Endothelial cell of umbilical vein (primary cell): ENCODE measurements at regions not wholly inside any gene's neighbourhood (a gene's known extent, or its start where the extent isn't known, plus 50 kb on each side); places are given as distances from the start of the nearest gene placed in this dataset.

Experiments
- BruUV-seq: library from RNA; stranded (reverse); fragments of 400-500 nt; replicated peaks from 2 replicates; lab custom pipeline; 2021; lab: Mats Ljungman, UMichigan
- CTCF ChIA-PET: fragments of 300-600, 350-600 bp; sonication (Branson Sonifier 250); formaldehyde crosslinking; loops from one replicate; lab custom pipeline; 2021; ENCODE audit warnings: antibody characterized with exemption, inconsistent platforms; lab: Charles Lee
- POLR2A ChIA-PET: fragments of 300-600, 350-600 bp; sonication (Branson Sonifier 250); formaldehyde crosslinking; loops from one replicate; lab custom pipeline; 2021; ENCODE audit warnings: antibody characterized with exemption, inconsistent platforms; lab: Charles Lee
- DNase-seq: peaks from one replicate; pipeline ENCODE4 v3.0.0-alpha.2; 2011; ENCODE audit warnings: low read depth, low spot score
- FAIRE-seq: peaks from 2 replicates; lab custom pipeline; 2011; peaks lifted over from hg19 to GRCh38; lab: Jason Lieb, UNC
- H2AFZ ChIP-seq: 2 replicates; pipeline ENCODE4 v1.6.0; 2012; ENCODE audit warnings: low read depth, low read length, control low read depth, inconsistent platforms
- H3K27ac ChIP-seq: 2 replicates; pipeline ENCODE4 v1.5.1; 2011; ENCODE audit warnings: low read depth, mild to moderate bottlenecking, control low read depth, low read length, moderate library complexity; ENCODE audit not compliant: insufficient read depth
- H3K27me3 ChIP-seq, 2 experiments: 2 replicates each; pipeline versions ENCODE4 v1.6.0 to v1.6.1; 2011; ENCODE audit warnings: low read length in 2 of 2, mixed read lengths in 1 of 2; ENCODE audit not compliant: control insufficient read depth in 2 of 2, insufficient read depth in 2 of 2
- H3K36me3 ChIP-seq, 2 experiments: 2 replicates in 1 of 2; 3 replicates in 1 of 2; pipeline ENCODE4 v1.5.1; 2011; ENCODE audit warnings: low read length in 2 of 2, mild to moderate bottlenecking in 1 of 2, moderate library complexity in 1 of 2; ENCODE audit not compliant: control insufficient read depth in 2 of 2, insufficient read depth in 2 of 2; ENCODE audit errors: extremely low read depth in 1 of 2
- H3K4me1 ChIP-seq: 3 replicates; pipeline ENCODE4 v1.5.1; 2011; ENCODE audit warnings: mild to moderate bottlenecking, low read length; ENCODE audit not compliant: control insufficient read depth, insufficient read depth; ENCODE audit errors: extremely low read depth
- H3K4me2 ChIP-seq: 2 replicates; pipeline ENCODE4 v1.6.1; 2011; ENCODE audit warnings: low read length, control low read depth, mixed read lengths; ENCODE audit not compliant: insufficient read depth
- H3K4me3 ChIP-seq, 3 experiments: fragments of 200-600 bp in 1 of 3; sonication (generic), shearing (Covaris generic) in 1 of 3; replicated peaks in 1 of 3; 2 replicates each; pipeline ENCODE4 v1.5.1; 2011 to 2016; ENCODE audit warnings: control low read depth in 3 of 3, low read length in 3 of 3, mild to moderate bottlenecking in 2 of 3, inconsistent platforms in 1 of 3, low read depth in 1 of 3, moderate library complexity in 1 of 3; ENCODE audit not compliant: insufficient read depth in 1 of 3
- H3K79me2 ChIP-seq: 2 replicates; pipeline ENCODE4 v1.6.0; 2012; ENCODE audit warnings: low read length, inconsistent platforms; ENCODE audit not compliant: control insufficient read depth, insufficient read depth
- H3K9ac ChIP-seq: replicated peaks from 2 replicates; pipeline ENCODE3; 2011; ENCODE audit warnings: low read length, control low read depth; ENCODE audit not compliant: insufficient read depth; ENCODE audit errors: extremely low read depth
- H3K9me1 ChIP-seq: replicated peaks from 3 replicates; pipeline ENCODE4 v1.6.0; 2011; ENCODE audit warnings: mild to moderate bottlenecking, low read length; ENCODE audit not compliant: control insufficient read depth, insufficient read depth; ENCODE audit errors: extremely low read depth
- H3K9me3 ChIP-seq: replicated peaks from 2 replicates; pipeline ENCODE4 v1.5.1; 2012; ENCODE audit warnings: low read length, inconsistent platforms; ENCODE audit not compliant: control insufficient read depth, insufficient read depth
- H4K20me1 ChIP-seq: replicated peaks from 2 replicates; pipeline ENCODE3; 2011; ENCODE audit warnings: mild to moderate bottlenecking, low read length; ENCODE audit not compliant: control insufficient read depth, insufficient read depth; ENCODE audit errors: extremely low read depth
- EZH2 ChIP-seq: IDR thresholded peaks from 2 replicates; pipeline ENCODE4 v1.6.1; 2012; ENCODE audit warnings: borderline replicate concordance, low read depth, mild to moderate bottlenecking, moderate library complexity, low read length, inconsistent platforms; ENCODE audit not compliant: severe bottlenecking
- FOS ChIP-seq: IDR thresholded peaks from 2 replicates; pipeline ENCODE4 v1.6.1; 2011; ENCODE audit warnings: mild to moderate bottlenecking, low read length, moderate library complexity, borderline replicate concordance; ENCODE audit not compliant: insufficient read depth
- GATA2 ChIP-seq: IDR thresholded peaks from 2 replicates; pipeline ENCODE4 v1.7.0; 2011; ENCODE audit warnings: low read depth, mild to moderate bottlenecking, moderate library complexity, mixed read lengths, low read length; ENCODE audit not compliant: insufficient read length, insufficient read depth
- MAX ChIP-seq: IDR thresholded peaks from 2 replicates; pipeline ENCODE4 v1.6.1; 2011; ENCODE audit not compliant: insufficient read depth, insufficient read length
- MYC ChIP-seq: IDR thresholded peaks from one replicate; pipeline ENCODE4 v1.6.1; 2011; ENCODE audit warnings: mild to moderate bottlenecking, low read depth, low read length
- POLR2A ChIP-seq: IDR thresholded peaks from 2 replicates; pipeline ENCODE4 v1.6.1; 2012; ENCODE audit warnings: low read depth, mild to moderate bottlenecking, control low read depth, low read length
- POLR2AphosphoS5 ChIP-seq: IDR thresholded peaks from 2 replicates; pipeline ENCODE4 v1.6.1; 2012; ENCODE audit warnings: low read depth, mild to moderate bottlenecking, control low read depth, low read length, moderate library complexity; ENCODE audit not compliant: insufficient read depth
- dilution Hi-C: fragments of 300-500 bp; cut with MboI; formaldehyde crosslinking; loops from one replicate; pipeline ENCODE4 v1.15.0; 2019; ENCODE audit warnings: low sequenced_read_pairs; ENCODE audit not compliant: extremely low pct_ligation_motif_present
- intact Hi-C: fragments of 100-400 bp; cut with micrococcal nuclease; formaldehyde crosslinking; loops from one replicate; pipeline ENCODE4 v1.10.0; 2022
- TF ChIP-seq, protein P1 (sequence below), 2 donors: IDR thresholded peaks; 1 replicate in 1 of 2; 2 replicates in 1 of 2; pipeline ENCODE4 v1.5.1; 2011; ENCODE audit warnings: low read length in 2 of 2, mild to moderate bottlenecking in 2 of 2, moderate library complexity in 2 of 2, control low read depth in 1 of 2, inconsistent platforms in 1 of 2, low read depth in 1 of 2; ENCODE audit not compliant: insufficient read depth in 1 of 2; ENCODE audit errors: extremely low read depth in 1 of 2

- Histone ChIP-seq H3K36me3 (no peaks in the 10 kb centered on the region), H2AFZ (no peak overlapping the region), H3K4me2 (no peak overlapping the region), H3K4me3 (no peak overlapping the region), H3K4me1 (no peaks in the 10 kb centered on the region), H3K27me3 (no peaks in the 10 kb centered on the region), H4K20me1 (no peaks in the 10 kb centered on the region), H3K9me3 (no peaks in the 10 kb centered on the region), H3K9me1 (no peaks in the 10 kb centered on the region), H3K79me2 (no peaks in the 10 kb centered on the region), H3K27ac (no peak overlapping the region), H3K9ac (no peak overlapping the region)
- dilution Hi-C loops = no loop called here
- no peak for FAIRE-seq
- ChIA-PET CTCF (no interaction called here), POLR2A (no interaction called here)
- BruUV-seq = no TSS peak
- intact Hi-C loops = no loop called here
- no peak for TF ChIP-seq FOS
- TF ChIP-seq MYC = no peak
- no peak for TF ChIP-seq POLR2AphosphoS5
- TF ChIP-seq POLR2A = no peak
- TF ChIP-seq GATA2 = no peak
- no peak for TF ChIP-seq EZH2
- TF ChIP-seq MAX = no peak
- TF ChIP-seq, protein P1, sequence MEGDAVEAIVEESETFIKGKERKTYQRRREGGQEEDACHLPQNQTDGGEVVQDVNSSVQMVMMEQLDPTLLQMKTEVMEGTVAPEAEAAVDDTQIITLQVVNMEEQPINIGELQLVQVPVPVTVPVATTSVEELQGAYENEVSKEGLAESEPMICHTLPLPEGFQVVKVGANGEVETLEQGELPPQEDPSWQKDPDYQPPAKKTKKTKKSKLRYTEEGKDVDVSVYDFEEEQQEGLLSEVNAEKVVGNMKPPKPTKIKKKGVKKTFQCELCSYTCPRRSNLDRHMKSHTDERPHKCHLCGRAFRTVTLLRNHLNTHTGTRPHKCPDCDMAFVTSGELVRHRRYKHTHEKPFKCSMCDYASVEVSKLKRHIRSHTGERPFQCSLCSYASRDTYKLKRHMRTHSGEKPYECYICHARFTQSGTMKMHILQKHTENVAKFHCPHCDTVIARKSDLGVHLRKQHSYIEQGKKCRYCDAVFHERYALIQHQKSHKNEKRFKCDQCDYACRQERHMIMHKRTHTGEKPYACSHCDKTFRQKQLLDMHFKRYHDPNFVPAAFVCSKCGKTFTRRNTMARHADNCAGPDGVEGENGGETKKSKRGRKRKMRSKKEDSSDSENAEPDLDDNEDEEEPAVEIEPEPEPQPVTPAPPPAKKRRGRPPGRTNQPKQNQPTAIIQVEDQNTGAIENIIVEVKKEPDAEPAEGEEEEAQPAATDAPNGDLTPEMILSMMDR (IDR thresholded peaks at IDR 0.05; ENCODE audit: extremely low read depth in 1 of 2, insufficient read depth in 1 of 2, low read depth in 1 of 2, low read length in 2 of 2) = no peak
- DNase-seq = no peak
Observed at GRCh38 chr1:222392556-222392955, 155.3 kb downstream of the HHIPL2 start.
